ENCODE measurements at regions not wholly inside any gene's neighbourhood (a gene's known extent, or its start where the extent isn't known, plus 50 kb on each side); places are given as distances from the start of the nearest gene placed in this dataset.
A peak's percentile ranks its signal among the peaks of the same experiment; 100 is the strongest.

DNA sequence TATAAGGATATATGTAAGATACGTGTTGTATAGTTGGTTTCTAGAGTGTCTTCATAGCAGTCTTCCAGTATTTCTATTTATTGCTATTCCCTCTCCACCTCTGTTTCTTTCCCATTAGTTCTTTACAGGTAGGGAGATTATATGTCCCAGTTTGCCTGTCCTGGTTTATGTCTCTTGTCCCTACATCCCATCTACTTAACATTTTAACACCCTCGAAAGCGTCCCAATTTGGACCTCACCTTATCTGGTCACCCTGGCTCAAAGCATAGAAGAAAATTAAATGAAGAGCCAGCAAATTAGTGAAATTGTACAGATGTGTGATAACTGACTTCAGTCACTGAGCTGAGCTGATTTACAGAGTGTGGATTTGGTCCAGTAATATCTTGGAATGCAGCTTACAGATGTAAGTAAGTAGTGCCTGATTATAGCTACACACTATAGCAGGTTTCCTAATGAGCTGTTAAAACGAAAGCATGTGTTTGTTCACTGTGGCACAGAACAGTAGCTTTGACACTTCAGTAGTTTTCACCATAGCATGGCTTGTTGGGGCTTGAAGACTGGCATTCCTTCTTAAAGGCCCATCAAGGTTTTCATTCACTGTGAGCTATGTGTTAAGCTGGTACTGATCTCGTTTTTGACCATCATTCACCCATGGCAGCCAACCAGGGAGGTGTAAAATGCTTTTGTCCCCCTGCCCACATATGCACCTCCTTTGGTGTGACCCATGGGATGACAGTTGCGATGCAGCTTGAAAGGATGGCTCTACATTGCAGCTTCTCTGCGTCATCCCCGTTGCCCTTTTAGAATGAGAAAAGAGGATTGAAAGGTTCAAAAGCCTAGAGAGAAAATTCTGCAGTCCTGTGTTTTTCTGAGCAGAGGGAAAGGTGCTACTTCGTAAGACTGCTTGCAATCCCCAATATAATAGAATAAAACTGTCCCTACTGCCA, 192.1 kb upstream of the DMRT1 start:
- DNase-seq (ENCODE audit: low read depth) = peak; percentile 36
- in situ Hi-C loops (cut with HindIII; ENCODE audit: low pct_unique_long_range_greater_than_20kb, low sequenced_read_pairs) = no loop called here

DNA sequence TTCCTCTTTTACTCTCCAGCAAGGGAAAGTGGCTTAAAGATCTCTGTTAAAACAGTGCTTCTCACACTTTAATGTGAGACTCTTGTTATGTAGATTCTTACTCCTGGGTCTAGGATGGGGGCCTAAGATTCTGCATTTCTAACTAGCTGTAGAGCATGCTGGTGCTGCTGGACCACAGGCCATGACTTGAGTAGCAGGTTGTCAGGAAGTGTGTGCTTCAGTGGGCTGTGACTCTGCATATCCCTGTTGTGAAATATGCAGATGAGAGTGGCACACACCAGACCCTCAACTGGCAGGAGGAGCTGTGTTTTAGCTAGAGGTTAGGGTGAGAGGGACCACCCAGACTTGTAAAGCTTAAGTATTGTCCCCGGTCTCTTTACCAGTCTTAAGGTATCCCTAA, 191.1 kb upstream of the DMRT1 start:
- in situ Hi-C loops (cut with HindIII; ENCODE audit: low pct_unique_long_range_greater_than_20kb, low sequenced_read_pairs) = no loop called here
- no peak for DNase-seq (ENCODE audit: low read depth)

DNA sequence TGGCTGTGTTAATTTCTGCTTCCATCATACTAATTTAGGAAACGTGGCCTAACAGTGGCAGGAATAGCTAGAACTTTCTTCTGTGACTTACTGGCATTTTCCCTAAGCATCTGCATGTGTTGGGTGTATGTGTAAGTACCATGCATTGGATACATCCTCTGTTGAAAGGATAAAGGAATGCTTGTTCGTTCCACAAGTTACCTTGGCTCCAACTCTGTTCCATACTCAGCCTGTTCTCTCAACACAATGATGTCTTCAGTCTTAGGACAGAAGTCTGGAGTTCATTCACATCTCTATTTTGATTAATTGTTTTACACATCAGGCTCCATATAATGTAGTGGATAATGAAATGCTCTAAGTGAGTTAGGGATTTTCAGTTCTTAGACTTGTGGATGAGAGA, 190.1 kb upstream of the DMRT1 start:
- DNase-seq (ENCODE audit: low read depth) = no peak
- in situ Hi-C loops (cut with HindIII; ENCODE audit: low pct_unique_long_range_greater_than_20kb, low sequenced_read_pairs) = no loop called here

DNA sequence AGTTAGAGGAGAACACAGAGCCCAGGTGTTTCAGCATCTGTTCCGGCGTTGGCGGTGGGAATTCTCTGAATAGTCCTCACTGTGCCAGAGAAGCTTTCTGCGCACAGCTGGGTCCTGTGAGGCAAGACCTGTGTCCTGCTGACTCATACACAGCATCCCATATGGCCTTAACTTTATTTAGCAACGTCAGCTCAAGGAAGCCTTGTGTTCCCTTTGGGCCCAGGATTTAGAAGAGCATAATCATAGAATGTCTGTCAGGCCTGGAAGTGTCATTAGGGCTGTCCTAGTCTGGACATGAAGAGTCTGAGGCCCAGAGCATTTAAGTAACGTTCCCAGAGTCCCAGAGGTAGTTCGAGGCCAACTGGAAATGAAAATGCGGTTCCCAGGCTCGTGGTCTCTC, 188.6 kb upstream of the DMRT1 start:
- DNase-seq (ENCODE audit: low read depth) = no peak
- in situ Hi-C loops (cut with HindIII; ENCODE audit: low pct_unique_long_range_greater_than_20kb, low sequenced_read_pairs) = no loop called here

DNA sequence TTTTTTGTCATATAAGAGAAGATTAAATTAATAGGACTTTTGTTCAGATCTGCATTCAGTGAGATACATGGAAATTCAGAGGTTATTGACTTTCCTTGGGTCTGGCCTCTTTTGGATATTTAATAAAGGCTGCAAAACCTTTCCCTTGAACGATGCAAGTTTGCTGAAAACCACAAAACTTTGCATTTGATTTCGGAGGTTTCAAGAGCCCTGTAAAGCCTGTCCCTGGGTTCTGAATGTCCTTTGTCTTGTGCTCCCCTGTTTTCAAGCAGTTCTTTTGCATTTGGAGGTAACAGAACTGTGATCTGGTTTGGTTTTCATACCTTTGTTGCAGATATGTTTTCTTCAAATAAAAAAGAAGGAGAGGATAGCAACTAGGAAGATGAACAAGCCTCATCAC, 188.1 kb upstream of the DMRT1 start:
- in situ Hi-C loops (cut with HindIII; ENCODE audit: low pct_unique_long_range_greater_than_20kb, low sequenced_read_pairs) = no loop called here
- DNase-seq (ENCODE audit: low read depth) = no peak

DNA sequence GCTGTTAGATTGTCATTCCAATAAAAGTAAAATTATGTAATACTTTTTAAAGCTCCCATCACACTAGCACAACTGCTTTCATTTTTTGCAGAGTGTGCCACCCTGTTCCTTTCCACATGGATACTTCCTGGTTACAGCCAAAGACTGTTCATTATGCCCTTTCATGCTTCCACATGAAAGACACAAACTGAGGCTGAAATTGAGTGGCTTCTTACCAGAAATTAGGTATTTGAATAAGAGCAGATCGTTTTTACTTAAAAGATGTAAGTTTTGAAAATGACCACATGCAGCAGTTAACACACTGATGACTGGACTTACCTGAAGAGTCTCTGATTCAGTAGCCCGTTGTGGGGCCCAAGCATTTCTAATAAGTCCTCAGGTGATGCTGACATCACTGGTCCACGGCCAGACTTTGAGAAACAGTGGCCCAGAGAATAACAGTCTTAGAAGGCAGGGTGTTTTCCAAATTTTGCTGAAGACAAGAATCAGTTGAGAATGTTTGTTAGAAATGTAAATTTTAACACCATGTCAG, 187.6 kb upstream of the DMRT1 start:
- no peak for DNase-seq (ENCODE audit: low read depth)
- in situ Hi-C loops (cut with HindIII; ENCODE audit: low pct_unique_long_range_greater_than_20kb, low sequenced_read_pairs) = no loop called here

DNA sequence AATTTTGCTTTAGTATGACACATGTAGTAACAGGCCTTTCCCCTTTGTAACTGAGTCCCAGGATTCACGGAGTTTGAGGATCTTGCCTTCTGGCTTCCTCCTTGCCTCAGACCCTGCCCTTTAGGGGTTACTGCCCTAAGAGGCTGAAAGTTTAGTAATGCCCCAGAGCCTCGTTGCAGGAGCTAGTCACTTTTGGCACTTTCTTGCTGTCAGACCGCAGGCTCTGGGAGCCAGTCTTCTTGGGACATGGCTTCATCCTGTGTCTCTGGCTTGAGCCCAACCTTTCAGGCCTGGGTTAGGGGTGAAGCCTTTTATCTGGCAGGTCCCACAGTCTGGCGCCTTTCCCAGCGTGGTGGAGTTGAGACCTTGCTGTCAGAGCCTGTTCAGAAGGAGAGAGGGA, 185.6 kb upstream of the DMRT1 start:
- DNase-seq (ENCODE audit: low read depth) = no peak
- in situ Hi-C loops (cut with HindIII; ENCODE audit: low pct_unique_long_range_greater_than_20kb, low sequenced_read_pairs) = no loop called here

DNA sequence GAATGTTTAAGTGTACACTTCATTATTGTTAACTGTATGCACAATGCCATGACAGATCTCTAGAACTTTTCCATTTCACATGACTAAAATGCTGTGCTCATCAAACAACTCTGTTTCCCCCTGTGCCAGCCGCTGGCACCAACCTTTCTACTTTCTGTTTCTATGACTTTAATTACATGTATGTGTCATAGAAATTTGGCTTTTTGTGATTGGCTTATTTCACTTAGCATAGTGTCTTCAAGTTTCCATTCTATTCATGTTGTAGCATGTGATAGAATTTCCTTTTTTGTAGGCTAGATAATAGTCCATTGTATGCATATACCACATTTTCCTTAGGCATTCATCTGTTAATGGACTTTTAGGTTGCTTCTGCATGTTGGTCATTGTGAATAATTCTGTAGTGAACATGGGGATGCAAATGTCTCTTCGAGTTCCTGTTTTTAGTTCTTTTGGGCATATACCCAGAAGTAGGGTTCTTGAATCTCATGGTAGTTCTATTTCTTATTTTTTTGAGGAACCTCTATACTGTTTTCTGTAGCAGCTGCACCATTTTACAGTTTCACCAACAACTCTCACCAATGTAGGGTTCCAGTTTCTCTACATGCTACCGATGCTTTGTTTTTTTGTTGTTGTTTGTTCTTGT, 184.4 kb upstream of the DMRT1 start:
- no peak for DNase-seq (ENCODE audit: low read depth)
- in situ Hi-C loops (cut with HindIII; ENCODE audit: low pct_unique_long_range_greater_than_20kb, low sequenced_read_pairs) = no loop called here

DNA sequence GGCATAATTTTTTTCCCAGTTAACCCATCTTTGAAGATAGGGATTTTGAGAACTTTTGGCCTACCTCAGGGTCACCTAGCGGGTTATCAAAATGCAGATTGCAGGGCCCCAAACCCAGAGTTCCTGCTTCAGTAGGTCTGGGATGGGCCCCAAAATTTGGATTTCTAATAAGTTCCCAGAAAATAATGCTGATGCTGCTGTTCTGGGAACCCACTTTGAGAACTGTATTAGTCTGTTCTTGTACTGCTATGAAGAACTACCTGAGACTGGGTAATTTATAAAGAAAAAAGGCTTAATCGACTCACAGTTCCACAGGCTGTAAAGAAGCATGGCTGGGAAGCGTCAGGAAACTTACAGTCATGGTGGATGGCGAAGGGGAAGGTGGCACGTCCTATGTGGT, 182.2 kb upstream of the DMRT1 start:
- DNase-seq (ENCODE audit: low read depth) = no peak
- in situ Hi-C loops (cut with HindIII; ENCODE audit: low pct_unique_long_range_greater_than_20kb, low sequenced_read_pairs) = no loop called here

DNA sequence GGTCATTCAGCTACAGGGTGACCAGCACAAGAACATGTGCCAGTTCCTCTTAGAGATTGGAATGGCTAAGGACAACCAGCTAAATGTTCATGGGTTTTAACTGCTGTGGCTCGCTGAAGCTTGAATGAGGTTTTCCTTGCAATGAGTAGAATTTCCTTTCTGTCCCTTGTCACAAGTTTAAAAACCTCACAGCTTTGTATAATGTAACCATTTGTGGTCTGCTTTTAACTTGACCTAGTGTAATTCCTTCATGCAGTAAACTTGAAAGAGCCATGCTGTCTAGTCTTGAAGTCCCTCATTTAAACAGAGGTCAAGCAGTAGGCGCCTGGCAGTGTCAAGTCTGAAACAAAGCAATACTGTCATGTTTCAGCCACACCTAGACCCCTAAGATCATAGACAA, 181.3 kb upstream of the DMRT1 start:
- DNase-seq (ENCODE audit: low read depth) = no peak
- in situ Hi-C loops (cut with HindIII; ENCODE audit: low pct_unique_long_range_greater_than_20kb, low sequenced_read_pairs) = no loop called here

DNA sequence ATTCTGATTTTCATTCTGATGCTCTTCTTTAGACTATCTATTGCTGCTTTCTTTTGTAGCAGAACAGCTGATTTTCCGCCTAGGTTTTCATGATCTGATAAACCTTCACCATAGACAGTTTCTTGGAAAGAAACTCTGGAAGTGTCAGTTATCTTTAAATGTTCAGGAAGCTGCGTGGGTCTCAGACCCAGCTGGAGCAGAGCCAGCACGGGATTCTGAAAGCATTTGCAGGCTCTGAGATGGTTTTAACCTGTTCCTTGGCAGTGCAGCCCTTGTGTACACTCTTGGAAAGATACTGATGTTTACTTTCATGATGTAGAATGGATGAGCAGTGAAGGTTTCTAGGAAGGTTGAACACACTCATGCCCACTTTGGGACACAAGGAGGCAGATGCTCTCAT, 178.0 kb upstream of the DMRT1 start:
- DNase-seq (ENCODE audit: low read depth) = no peak

DNA sequence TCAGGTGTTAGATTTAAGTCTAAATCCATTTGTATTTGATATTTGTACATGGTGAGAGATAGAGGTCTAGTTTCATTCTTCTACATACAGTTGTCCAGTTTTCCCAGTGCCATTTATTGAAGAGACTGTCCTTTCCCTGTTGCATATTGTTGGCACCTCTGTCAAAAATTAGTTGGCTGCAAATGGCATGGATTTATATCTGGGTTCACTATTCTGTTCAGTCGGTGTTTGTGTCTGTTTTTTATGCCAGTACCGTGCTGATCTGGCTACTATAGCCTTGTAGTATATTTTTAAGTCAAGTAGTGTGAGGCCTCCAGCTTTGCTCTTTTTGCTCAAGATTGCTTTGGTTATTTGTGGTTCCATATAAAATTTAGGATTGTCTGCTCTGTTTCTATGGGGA, 176.2 kb upstream of the DMRT1 start:
- in situ Hi-C loops (cut with HindIII; ENCODE audit: low pct_unique_long_range_greater_than_20kb, low sequenced_read_pairs) = no loop called here
- no peak for DNase-seq (ENCODE audit: low read depth)

More for the DNA sequence above, 178.0 kb upstream of the DMRT1 start:
- in situ Hi-C loops (cut with HindIII; ENCODE audit: low pct_unique_long_range_greater_than_20kb, low sequenced_read_pairs) = no loop called here

DNA sequence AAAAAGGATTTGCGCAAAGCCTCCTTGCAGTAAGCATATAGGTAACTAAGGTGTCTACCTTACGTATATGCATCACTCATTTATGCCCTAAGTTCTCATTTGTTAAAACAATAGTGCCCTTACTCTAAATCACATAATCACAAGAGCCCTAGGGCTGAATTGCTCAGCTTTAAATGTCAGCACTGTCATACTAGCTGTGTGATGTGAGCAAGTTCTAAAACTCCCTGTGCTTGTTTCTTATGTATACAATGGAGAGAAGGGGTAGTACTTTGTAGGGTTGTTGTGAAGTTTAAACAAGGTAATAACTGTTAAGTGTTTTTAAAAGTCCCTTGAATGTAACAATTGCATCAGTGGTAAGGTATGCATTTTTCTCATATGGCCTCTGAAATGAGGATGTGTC, 169.5 kb upstream of the DMRT1 start:
- in situ Hi-C loops (cut with HindIII; ENCODE audit: low pct_unique_long_range_greater_than_20kb, low sequenced_read_pairs) = no loop called here
- no peak for DNase-seq (ENCODE audit: low read depth)

DNA sequence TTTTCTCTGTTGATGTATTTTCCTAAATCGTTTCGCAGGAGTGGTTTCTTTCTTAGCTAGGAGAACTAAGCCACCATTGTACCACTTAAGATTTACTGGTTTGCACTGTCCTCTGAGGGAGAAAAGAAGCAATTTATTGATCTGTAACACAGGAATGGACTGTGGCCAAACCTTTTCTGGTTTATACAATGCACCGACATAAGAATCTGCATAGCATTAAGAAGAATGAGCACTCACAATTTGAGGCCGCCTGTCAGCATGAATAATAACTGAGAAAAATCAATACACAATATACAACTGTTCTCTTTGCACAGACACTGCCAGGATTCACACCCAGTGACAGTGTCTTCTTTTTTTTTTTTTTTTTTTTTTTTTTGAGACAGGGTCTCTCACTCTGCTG, 168.6 kb upstream of the DMRT1 start:
- in situ Hi-C loops (cut with HindIII; ENCODE audit: low pct_unique_long_range_greater_than_20kb, low sequenced_read_pairs) = no loop called here
- no peak for DNase-seq (ENCODE audit: low read depth)

DNA sequence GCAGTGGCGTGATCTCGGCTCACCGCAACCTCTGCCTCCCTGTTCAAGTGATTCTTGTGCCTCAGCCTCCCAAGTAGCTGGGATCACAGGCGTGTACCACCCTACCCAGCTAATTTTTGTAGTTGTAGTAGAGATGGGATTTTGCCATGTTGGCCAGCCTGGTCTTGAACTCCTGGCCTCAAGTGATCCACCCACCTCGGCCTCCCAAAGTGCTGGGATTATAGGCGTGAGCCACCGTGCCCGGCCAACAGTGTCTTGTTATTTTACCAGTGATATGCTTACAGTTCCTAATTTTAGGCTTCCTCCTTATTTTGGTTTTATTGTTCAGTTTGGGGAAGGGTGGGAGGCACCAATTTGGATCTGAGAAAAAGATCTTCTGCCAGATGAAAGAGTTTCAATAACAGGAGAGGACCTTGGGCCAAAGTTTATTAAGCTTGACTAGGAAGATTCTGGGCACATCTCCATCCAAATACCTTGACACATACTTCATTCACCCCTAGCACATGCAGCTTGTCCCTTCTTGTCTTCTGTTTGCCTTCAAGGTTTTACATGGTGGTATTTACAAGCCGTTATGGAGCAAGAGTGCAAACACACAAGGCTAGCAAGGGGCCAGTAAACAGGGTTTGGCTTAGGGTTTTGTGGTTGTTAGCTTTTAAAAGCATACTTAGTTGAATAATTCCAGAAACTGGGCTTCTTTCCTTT, 168.1 kb upstream of the DMRT1 start:
- DNase-seq (ENCODE audit: low read depth) = no peak

DNA sequence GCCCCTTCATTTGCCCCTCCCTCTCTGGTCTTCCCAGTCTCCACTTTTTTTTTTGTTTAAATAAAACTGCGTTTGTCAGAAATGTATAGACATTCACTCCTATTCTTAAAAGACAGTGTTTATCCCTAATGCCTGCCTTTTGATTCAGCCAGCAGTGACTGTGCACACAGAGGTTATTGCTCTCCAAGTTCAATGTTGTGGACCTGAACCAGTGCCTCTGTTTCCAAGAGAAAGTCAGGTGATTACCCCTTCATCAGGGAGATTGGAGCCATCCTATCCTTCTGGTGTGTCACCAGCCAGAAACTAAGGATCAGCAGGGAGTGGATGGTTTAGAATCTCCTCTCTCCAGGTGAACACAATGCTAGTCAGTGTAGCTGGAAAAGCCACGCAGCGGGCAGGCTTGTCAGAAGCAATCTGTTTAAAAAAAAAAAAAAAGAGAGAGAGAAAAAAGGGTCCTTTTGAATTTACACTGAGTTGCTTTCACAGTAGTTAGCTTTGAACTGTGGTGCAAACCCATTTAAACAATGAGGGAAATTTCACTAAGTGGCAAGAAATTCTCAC, 167.5 kb upstream of the DMRT1 start:
- in situ Hi-C loops (cut with HindIII; ENCODE audit: low pct_unique_long_range_greater_than_20kb, low sequenced_read_pairs) = no loop called here
- DNase-seq (ENCODE audit: low read depth) = no peak

More for the DNA sequence above, 168.1 kb upstream of the DMRT1 start:
- in situ Hi-C loops (cut with HindIII; ENCODE audit: low pct_unique_long_range_greater_than_20kb, low sequenced_read_pairs) = no loop called here

DNA sequence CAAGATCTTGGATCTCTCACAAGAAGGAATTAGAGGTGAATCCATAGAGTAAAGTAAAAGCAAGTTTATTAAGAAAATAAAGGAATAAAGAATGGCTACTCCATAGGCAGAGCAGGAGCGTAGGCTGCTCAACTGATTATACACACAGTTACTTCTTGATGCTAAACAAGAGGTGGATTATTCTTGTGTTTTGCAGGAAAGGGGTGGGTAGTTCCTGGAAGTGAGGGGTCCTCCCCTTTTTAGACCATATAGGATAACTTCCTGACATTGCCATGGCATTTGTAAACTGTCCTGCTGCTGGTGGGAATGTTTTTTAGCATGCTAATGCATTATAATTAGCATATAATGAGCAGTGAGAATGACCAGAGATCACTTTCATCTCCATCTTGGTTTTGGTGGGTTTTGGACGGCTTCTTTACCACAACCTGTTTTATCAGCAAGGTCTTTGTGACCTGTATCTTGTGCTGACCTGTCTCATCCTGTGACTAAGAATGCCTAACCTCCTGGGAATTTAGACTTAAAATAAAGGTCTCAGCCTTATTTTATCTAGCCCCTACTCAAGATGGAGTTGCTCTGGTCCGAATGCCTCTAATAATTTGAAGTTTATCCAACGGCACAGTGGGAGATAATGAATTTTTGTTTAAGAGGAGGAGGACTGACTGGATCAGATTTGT, 165.7 kb upstream of the DMRT1 start:
- in situ Hi-C loops (cut with HindIII; ENCODE audit: low pct_unique_long_range_greater_than_20kb, low sequenced_read_pairs) = no loop called here
- DNase-seq (ENCODE audit: low read depth) = no peak

DNA sequence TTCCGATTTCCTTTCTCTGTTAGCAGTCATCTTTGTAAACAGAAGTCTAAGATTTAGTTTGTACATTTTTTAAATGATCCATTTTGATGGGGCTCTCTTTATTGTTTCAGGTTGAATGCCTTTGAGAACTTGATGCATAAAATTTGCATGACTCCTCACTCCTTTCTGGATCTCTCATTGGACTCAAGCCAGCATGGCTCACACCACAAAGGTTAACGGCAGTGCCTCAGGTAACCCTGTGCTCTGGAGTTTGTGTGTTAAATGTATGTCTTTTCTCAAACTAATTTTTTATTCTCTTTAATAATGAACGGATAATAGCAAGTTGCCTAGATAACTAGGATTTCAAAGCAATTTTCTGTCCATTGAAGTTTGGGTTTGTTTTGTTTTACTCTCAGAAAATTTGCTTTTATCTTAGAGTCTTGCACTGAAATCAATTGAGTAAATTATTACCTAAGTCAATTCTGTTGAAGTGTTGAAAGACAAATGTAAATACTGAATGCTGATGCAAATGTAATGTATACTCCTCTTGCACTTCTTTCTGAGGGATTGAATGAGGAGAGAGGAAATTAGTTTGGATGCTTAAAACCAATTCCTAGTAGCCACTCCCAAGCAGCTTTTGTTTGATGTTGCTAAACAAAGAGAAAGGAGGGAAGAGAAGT, 164.6 kb upstream of the DMRT1 start:
- in situ Hi-C loops (cut with HindIII; ENCODE audit: low pct_unique_long_range_greater_than_20kb, low sequenced_read_pairs) = no loop called here

More for the DNA sequence above, 164.6 kb upstream of the DMRT1 start:
- no peak for DNase-seq (ENCODE audit: low read depth)
